HL-60 (cell line): ENCODE measurements at regions not wholly inside any gene's neighbourhood (a gene's known extent, or its start where the extent isn't known, plus 50 kb on each side); places are given as distances from the start of the nearest gene placed in this dataset.

Experiments
- DNase-seq, 2 experiments: peaks; one replicate each; pipeline ENCODE4 v3.0.0-alpha.2; 2010 to 2020; ENCODE audit warnings: low read depth in 1 of 2, low spot score in 1 of 2
- H3K27ac ChIP-seq: fragments of 250-450 bp; sonication (Bioruptor Pico); replicated peaks from 2 replicates; pipeline ENCODE4 v1.5.1; 2020; ENCODE audit warnings: mild to moderate bottlenecking, moderate library complexity
- H3K27me3 ChIP-seq: fragments of 250-450 bp; sonication (Bioruptor Pico); 2 replicates; pipeline ENCODE4 v1.5.1; 2021; ENCODE audit warnings: mild to moderate bottlenecking, moderate library complexity; ENCODE audit not compliant: insufficient read depth, poor library complexity, severe bottlenecking
- H3K4me3 ChIP-seq: replicated peaks from 2 replicates; pipeline ENCODE4 v1.5.1; 2011; ENCODE audit warnings: mild to moderate bottlenecking, control low read depth, low read length; ENCODE audit not compliant: insufficient read depth
- CTCF ChIP-seq: IDR thresholded peaks from one replicate; pipeline ENCODE4 v1.5.1; 2011; ENCODE audit warnings: low read length, control low read depth, inconsistent platforms; ENCODE audit not compliant: insufficient read depth
- GABPA ChIP-seq: IDR thresholded peaks from 2 replicates; pipeline ENCODE4 v1.6.1; 2012; ENCODE audit warnings: low read depth
- POLR2AphosphoS5 ChIP-seq: IDR thresholded peaks from 2 replicates; pipeline ENCODE4 v1.6.1; 2012; ENCODE audit warnings: low read depth
- SPI1 ChIP-seq: IDR thresholded peaks from 2 replicates; pipeline ENCODE4 v1.6.1; 2012; ENCODE audit warnings: low read depth, mild to moderate bottlenecking, borderline replicate concordance
- TF ChIP-seq, protein P1 (sequence below): IDR thresholded peaks from 2 replicates; pipeline ENCODE4 v1.6.1; 2012; ENCODE audit warnings: low read depth; ENCODE audit not compliant: insufficient replicate concordance

GRCh38 chr9:108133101-108133500 lies 643.5 kb upstream of the KLF4 start:
- no peak overlapping the region for H3K4me3 ChIP-seq
- H3K27ac ChIP-seq, result no peak overlapping the region
- TF ChIP-seq, protein P1, sequence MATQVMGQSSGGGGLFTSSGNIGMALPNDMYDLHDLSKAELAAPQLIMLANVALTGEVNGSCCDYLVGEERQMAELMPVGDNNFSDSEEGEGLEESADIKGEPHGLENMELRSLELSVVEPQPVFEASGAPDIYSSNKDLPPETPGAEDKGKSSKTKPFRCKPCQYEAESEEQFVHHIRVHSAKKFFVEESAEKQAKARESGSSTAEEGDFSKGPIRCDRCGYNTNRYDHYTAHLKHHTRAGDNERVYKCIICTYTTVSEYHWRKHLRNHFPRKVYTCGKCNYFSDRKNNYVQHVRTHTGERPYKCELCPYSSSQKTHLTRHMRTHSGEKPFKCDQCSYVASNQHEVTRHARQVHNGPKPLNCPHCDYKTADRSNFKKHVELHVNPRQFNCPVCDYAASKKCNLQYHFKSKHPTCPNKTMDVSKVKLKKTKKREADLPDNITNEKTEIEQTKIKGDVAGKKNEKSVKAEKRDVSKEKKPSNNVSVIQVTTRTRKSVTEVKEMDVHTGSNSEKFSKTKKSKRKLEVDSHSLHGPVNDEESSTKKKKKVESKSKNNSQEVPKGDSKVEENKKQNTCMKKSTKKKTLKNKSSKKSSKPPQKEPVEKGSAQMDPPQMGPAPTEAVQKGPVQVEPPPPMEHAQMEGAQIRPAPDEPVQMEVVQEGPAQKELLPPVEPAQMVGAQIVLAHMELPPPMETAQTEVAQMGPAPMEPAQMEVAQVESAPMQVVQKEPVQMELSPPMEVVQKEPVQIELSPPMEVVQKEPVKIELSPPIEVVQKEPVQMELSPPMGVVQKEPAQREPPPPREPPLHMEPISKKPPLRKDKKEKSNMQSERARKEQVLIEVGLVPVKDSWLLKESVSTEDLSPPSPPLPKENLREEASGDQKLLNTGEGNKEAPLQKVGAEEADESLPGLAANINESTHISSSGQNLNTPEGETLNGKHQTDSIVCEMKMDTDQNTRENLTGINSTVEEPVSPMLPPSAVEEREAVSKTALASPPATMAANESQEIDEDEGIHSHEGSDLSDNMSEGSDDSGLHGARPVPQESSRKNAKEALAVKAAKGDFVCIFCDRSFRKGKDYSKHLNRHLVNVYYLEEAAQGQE, result no peak
- no peak for TF ChIP-seq CTCF
- no peak for TF ChIP-seq POLR2AphosphoS5
- TF ChIP-seq GABPA, result no peak
- no peak for TF ChIP-seq SPI1
- no peak for DNase-seq
- H3K27me3 ChIP-seq, result peaks cover 2% of the 10 kb centered on the region

DNA sequence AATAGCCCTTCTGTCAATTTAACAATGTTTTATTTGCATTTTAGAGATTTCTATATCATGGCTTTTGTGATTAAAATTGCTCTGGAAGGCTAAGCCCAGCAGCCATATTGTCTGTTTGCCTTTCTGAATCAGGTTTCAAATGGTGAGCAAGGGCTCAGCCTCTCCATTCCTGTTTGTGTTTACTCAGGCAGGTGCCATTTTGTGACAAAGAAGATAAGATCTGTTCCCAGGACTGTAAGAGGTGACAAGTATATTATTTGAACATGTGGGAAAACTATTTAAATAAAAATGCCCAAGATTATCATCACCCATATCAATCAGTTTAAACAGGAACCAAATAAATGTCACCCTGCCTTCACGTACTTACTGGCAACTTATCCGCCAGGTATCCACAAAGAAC lies 641.3 kb upstream of the KLF4 start:
- TF ChIP-seq CTCF (no peak), SPI1 (no peak), GABPA (no peak), POLR2AphosphoS5 (no peak)
- TF ChIP-seq, protein P1, result no peak
- Histone ChIP-seq H3K4me3 (no peak overlapping the region), H3K27ac (no peak overlapping the region), H3K27me3 (peaks cover 2% of the 10 kb centered on the region)
- DNase-seq, result no peak

- Histone ChIP-seq H3K27me3 (no peaks in the 10 kb centered on the region), H3K4me3 (no peak overlapping the region), H3K27ac (no peak overlapping the region)
- TF ChIP-seq, protein P1, result no peak
- TF ChIP-seq SPI1 (peak; percentile 45), GABPA (no peak), POLR2AphosphoS5 (no peak), CTCF (peak; percentile 18)
- peak in 1 of 2 experiments; percentile 17 for DNase-seq
These were observed 636.1 kb upstream of the KLF4 start for GRCh38 chr9:108125625-108126024.
